ENCODE measurements at regions not wholly inside any gene's neighbourhood (a gene's known extent, or its start where the extent isn't known, plus 50 kb on each side); places are given as distances from the start of the nearest gene placed in this dataset.
A peak's percentile ranks its signal among the peaks of the same experiment; 100 is the strongest.

- DNase-seq (no peak), ATAC-seq (ENCODE audit: insufficient read depth, low FRiP score) (no peak)
- H3K9me3 ChIP-seq (ENCODE audit: control insufficient read depth in 4 of 4, insufficient read depth in 3 of 4, low read length in 3 of 4), result peaks cover 0 to 5% (median 2%) of the 10 kb centered on the region in 4 donors
- no peaks in the 10 kb centered on the region for H3K36me3 ChIP-seq (ENCODE audit: control insufficient read depth in 4 of 4, insufficient read depth in 4 of 4, low read length in 4 of 4)
- no peak overlapping the region for H3K9ac ChIP-seq (ENCODE audit: insufficient read depth in 1 of 2, low read length in 2 of 2)
- no peaks in the 10 kb centered on the region for H3K4me1 ChIP-seq (ENCODE audit: control insufficient read depth in 5 of 5, insufficient read depth in 5 of 5, low read length in 5 of 5)
- no peaks in the 10 kb centered on the region for H3K27me3 ChIP-seq (ENCODE audit: control insufficient read depth in 3 of 3, insufficient read depth in 3 of 3, low read length in 2 of 3)
- TF ChIP-seq CTCF (IDR thresholded peaks at IDR 0.05; ENCODE audit: control extremely low read depth, extremely low read depth), result no peak
- H3K27ac ChIP-seq (ENCODE audit: low read depth in 1 of 2, low read length in 1 of 2), result no peak overlapping the region
- no peak overlapping the region for H3K4me3 ChIP-seq
- WGBS, 2 donors, result 86 to 91% methylated on average over 1 of the region's 1 CpG
These were observed 102.9 kb upstream of the BMP2 start for GRCh38 chr20:6664574-6664973.

GRCh38 chr20:6663751-6664388, 103.6 kb upstream of the BMP2 start:
- Histone ChIP-seq H3K36me3 (ENCODE audit: control insufficient read depth in 4 of 4, insufficient read depth in 4 of 4, low read length in 4 of 4) (no peaks in the 10 kb centered on the region), H3K27ac (ENCODE audit: low read depth in 1 of 2, low read length in 1 of 2) (no peak overlapping the region), H3K9ac (ENCODE audit: insufficient read depth in 1 of 2, low read length in 2 of 2) (no peak overlapping the region), H3K4me1 (ENCODE audit: control insufficient read depth in 5 of 5, insufficient read depth in 5 of 5, low read length in 5 of 5) (no peaks in the 10 kb centered on the region), H3K27me3 (ENCODE audit: control insufficient read depth in 3 of 3, insufficient read depth in 3 of 3, low read length in 2 of 3) (no peaks in the 10 kb centered on the region), H3K4me3 (no peak overlapping the region), H3K9me3 (ENCODE audit: control insufficient read depth in 4 of 4, insufficient read depth in 3 of 4, low read length in 3 of 4) (peaks cover 0 to 5% (median 2%) of the 10 kb centered on the region in 4 donors)
- no peak for TF ChIP-seq CTCF (IDR thresholded peaks at IDR 0.05; ENCODE audit: control extremely low read depth, extremely low read depth)
- WGBS, 2 donors, result 83 to 84% methylated on average over 6 of the region's 6 CpGs
- DNase-seq (no peak), ATAC-seq (ENCODE audit: insufficient read depth, low FRiP score) (no peak)

- Histone ChIP-seq H3K27ac (ENCODE audit: low read depth in 1 of 2, low read length in 1 of 2) (no peak overlapping the region), H3K36me3 (ENCODE audit: control insufficient read depth in 4 of 4, insufficient read depth in 4 of 4, low read length in 4 of 4) (no peaks in the 10 kb centered on the region), H3K9ac (ENCODE audit: insufficient read depth in 1 of 2, low read length in 2 of 2) (no peak overlapping the region), H3K9me3 (ENCODE audit: control insufficient read depth in 4 of 4, insufficient read depth in 3 of 4, low read length in 3 of 4) (peaks cover 0 to 5% (median 2%) of the 10 kb centered on the region in 4 donors), H3K27me3 (ENCODE audit: control insufficient read depth in 3 of 3, insufficient read depth in 3 of 3, low read length in 2 of 3) (no peaks in the 10 kb centered on the region), H3K4me1 (ENCODE audit: control insufficient read depth in 5 of 5, insufficient read depth in 5 of 5, low read length in 5 of 5) (no peaks in the 10 kb centered on the region), H3K4me3 (no peak overlapping the region)
- ATAC-seq (ENCODE audit: insufficient read depth, low FRiP score) (no peak), DNase-seq (peak in 1 of 3 donors; percentile 42)
- TF ChIP-seq CTCF (IDR thresholded peaks at IDR 0.05; ENCODE audit: control extremely low read depth, extremely low read depth), result no peak
- 72 to 77% methylated on average over 1 of the region's 1 CpG for WGBS, 2 donors
These were observed 104.4 kb upstream of the BMP2 start for GRCh38 chr20:6663104-6663503.

- no peak for ATAC-seq (ENCODE audit: insufficient read depth, low FRiP score)
- Histone ChIP-seq H3K27me3 (ENCODE audit: control insufficient read depth in 3 of 3, insufficient read depth in 3 of 3, low read length in 2 of 3) (no peaks in the 10 kb centered on the region), H3K9me3 (ENCODE audit: control insufficient read depth in 4 of 4, insufficient read depth in 3 of 4, low read length in 3 of 4) (peaks cover 0 to 5% (median 2%) of the 10 kb centered on the region in 4 donors), H3K4me1 (ENCODE audit: control insufficient read depth in 5 of 5, insufficient read depth in 5 of 5, low read length in 5 of 5) (no peaks in the 10 kb centered on the region), H3K36me3 (ENCODE audit: control insufficient read depth in 4 of 4, insufficient read depth in 4 of 4, low read length in 4 of 4) (no peaks in the 10 kb centered on the region), H3K9ac (ENCODE audit: insufficient read depth in 1 of 2, low read length in 2 of 2) (no peak overlapping the region), H3K4me3 (no peak overlapping the region), H3K27ac (ENCODE audit: low read depth in 1 of 2, low read length in 1 of 2) (no peak overlapping the region)
- no peak for TF ChIP-seq CTCF (IDR thresholded peaks at IDR 0.05; ENCODE audit: control extremely low read depth, extremely low read depth)
- WGBS, 2 donors, result 91 to 95% methylated on average over 1 of the region's 1 CpG
- DNase-seq, result no peak
These were observed 105.2 kb upstream of the BMP2 start for GRCh38 chr20:6662309-6662708.
